Mammary epithelial cell (primary cell): ENCODE measurements at regions not wholly inside any gene's neighbourhood (a gene's known extent, or its start where the extent isn't known, plus 50 kb on each side); places are given as distances from the start of the nearest gene placed in this dataset.
"Not testable (repeated sequence)": the region's sequence is repeated elsewhere in the genome, so short reads cannot be mapped to it uniquely, and the experiment has no call there.

Experiments
- EZH2 ChIP-seq: IDR thresholded peaks from 2 replicates; pipeline ENCODE4 v1.6.1; 2012; ENCODE audit warnings: low read length, inconsistent platforms, borderline replicate concordance
- TF ChIP-seq, protein P1 (sequence below), 2 donors: IDR thresholded peaks in 1 of 2; conservative IDR thresholded peaks in 1 of 2; 2 replicates each; pipeline ENCODE4 v1.5.1; 2011 to 2012; ENCODE audit warnings: inconsistent platforms in 2 of 2, low read length in 2 of 2, mild to moderate bottlenecking in 2 of 2, control low read depth in 1 of 2, low read depth in 1 of 2; ENCODE audit not compliant: insufficient read depth in 1 of 2; ENCODE audit errors: extremely low read depth in 1 of 2

DNA sequence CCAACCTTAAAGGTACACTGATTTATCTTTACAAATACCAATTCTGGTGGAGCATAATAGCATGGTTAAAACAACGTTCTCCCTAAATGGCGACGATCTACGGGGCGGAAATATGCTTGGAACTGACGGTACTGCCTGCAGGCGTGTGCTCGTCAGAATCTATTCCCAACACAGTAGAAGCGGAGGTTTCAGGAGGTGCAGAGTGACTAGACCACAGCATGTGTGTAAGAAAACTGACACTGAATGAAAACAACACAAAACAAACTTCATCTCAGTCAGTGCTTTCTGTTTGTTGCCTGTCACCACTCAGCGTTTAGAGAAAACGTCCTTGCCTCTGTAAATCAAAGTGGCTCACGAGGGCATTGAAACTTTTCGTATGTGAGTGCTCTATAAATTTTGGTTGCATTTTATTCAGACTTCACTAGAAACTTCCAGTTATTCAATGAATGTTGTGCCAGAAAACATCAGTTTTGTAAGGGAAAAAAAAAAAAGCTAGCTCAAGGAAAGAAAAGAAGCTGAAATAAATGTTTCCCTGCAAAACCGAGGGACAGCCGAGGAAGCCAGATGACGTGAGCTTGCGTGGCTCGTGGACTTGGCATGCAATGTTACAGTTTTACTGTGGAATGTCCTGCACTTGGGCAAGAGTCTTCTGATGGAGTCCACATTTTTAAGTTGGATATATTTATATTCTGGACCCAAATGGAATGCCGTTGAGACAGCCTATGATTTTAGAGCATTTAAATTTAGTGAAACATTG is 210.4 kb downstream of the LAT start:
- TF ChIP-seq, protein P1, sequence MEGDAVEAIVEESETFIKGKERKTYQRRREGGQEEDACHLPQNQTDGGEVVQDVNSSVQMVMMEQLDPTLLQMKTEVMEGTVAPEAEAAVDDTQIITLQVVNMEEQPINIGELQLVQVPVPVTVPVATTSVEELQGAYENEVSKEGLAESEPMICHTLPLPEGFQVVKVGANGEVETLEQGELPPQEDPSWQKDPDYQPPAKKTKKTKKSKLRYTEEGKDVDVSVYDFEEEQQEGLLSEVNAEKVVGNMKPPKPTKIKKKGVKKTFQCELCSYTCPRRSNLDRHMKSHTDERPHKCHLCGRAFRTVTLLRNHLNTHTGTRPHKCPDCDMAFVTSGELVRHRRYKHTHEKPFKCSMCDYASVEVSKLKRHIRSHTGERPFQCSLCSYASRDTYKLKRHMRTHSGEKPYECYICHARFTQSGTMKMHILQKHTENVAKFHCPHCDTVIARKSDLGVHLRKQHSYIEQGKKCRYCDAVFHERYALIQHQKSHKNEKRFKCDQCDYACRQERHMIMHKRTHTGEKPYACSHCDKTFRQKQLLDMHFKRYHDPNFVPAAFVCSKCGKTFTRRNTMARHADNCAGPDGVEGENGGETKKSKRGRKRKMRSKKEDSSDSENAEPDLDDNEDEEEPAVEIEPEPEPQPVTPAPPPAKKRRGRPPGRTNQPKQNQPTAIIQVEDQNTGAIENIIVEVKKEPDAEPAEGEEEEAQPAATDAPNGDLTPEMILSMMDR (conservative IDR thresholded peaks at IDR 0.05 in 1 of 2, IDR thresholded peaks at IDR 0.05 in 1 of 2; ENCODE audit: extremely low read depth in 1 of 2, insufficient read depth in 1 of 2, low read depth in 1 of 2, low read length in 2 of 2): not testable (repeated sequence)
- not testable (repeated sequence) for TF ChIP-seq EZH2
